Chondrocyte (in vitro differentiated cells): ENCODE measurements at regions not wholly inside any gene's neighbourhood (a gene's known extent, or its start where the extent isn't known, plus 50 kb on each side); places are given as distances from the start of the nearest gene placed in this dataset.

Source experiments
- DNase-seq: peaks from one replicate; pipeline ENCODE4 v3.0.0; 2021; ENCODE audit warnings: mixed read lengths, low spot score
- H3K27ac Mint-ChIP-seq: one replicate; pipeline ENCODE4 v1.8.0; 2021; ENCODE audit warnings: mild to moderate bottlenecking, moderate library complexity, mixed read lengths; ENCODE audit not compliant: unreplicated experiment
- H3K27me3 Mint-ChIP-seq: 2 replicates; pipeline ENCODE4 v1.8.0; 2021; ENCODE audit warnings: low read depth, mixed read lengths
- H3K36me3 Mint-ChIP-seq: 2 replicates; pipeline ENCODE4 v1.8.0; 2021; ENCODE audit warnings: low read depth, mixed read lengths
- H3K4me1 Mint-ChIP-seq: 2 replicates; pipeline ENCODE4 v1.8.0; 2021; ENCODE audit warnings: low read depth, mild to moderate bottlenecking, mixed read lengths
- H3K4me3 Mint-ChIP-seq: one replicate; pipeline ENCODE4 v1.8.0; 2021; ENCODE audit warnings: mild to moderate bottlenecking, moderate library complexity, mixed read lengths; ENCODE audit not compliant: unreplicated experiment
- H3K9me3 Mint-ChIP-seq: 2 replicates; pipeline ENCODE4 v1.8.0; 2021; ENCODE audit warnings: low read depth, mixed read lengths
- TF ChIP-seq, protein P1 (sequence below): fragments of 200-600 bp; sonication (generic); IDR thresholded peaks from 2 replicates; pipeline ENCODE4 v1.5.0; 2021; ENCODE audit warnings: antibody characterized with exemption, mild to moderate bottlenecking, moderate library complexity

- no peak overlapping the region for H3K4me3 Mint-ChIP-seq
- TF ChIP-seq, protein P1, sequence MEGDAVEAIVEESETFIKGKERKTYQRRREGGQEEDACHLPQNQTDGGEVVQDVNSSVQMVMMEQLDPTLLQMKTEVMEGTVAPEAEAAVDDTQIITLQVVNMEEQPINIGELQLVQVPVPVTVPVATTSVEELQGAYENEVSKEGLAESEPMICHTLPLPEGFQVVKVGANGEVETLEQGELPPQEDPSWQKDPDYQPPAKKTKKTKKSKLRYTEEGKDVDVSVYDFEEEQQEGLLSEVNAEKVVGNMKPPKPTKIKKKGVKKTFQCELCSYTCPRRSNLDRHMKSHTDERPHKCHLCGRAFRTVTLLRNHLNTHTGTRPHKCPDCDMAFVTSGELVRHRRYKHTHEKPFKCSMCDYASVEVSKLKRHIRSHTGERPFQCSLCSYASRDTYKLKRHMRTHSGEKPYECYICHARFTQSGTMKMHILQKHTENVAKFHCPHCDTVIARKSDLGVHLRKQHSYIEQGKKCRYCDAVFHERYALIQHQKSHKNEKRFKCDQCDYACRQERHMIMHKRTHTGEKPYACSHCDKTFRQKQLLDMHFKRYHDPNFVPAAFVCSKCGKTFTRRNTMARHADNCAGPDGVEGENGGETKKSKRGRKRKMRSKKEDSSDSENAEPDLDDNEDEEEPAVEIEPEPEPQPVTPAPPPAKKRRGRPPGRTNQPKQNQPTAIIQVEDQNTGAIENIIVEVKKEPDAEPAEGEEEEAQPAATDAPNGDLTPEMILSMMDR, result no peak
- H3K4me1 Mint-ChIP-seq, result no peaks in the 10 kb centered on the region
- H3K36me3 Mint-ChIP-seq, result no peaks in the 10 kb centered on the region
- no peak overlapping the region for H3K27ac Mint-ChIP-seq
- no peak for DNase-seq
- H3K27me3 Mint-ChIP-seq, result no peaks in the 10 kb centered on the region
- H3K9me3 Mint-ChIP-seq, result no peaks in the 10 kb centered on the region
Observed at GRCh38 chr5:17690473-17690872, 56.2 kb downstream of the TAF11L14 start.

GRCh38 chr5:17691762-17692161 lies 57.5 kb downstream of the TAF11L14 start:
- no peaks in the 10 kb centered on the region for H3K9me3 Mint-ChIP-seq
- H3K4me3 Mint-ChIP-seq, result no peak overlapping the region
- DNase-seq, result no peak
- H3K36me3 Mint-ChIP-seq, result no peaks in the 10 kb centered on the region
- H3K27ac Mint-ChIP-seq, result no peak overlapping the region
- H3K4me1 Mint-ChIP-seq, result peaks cover 4% of the 10 kb centered on the region
- TF ChIP-seq, protein P1, result no peak
- H3K27me3 Mint-ChIP-seq, result no peaks in the 10 kb centered on the region

GRCh38 chr5:17694371-17694770 lies 60.1 kb downstream of the TAF11L14 start:
- Mint-ChIP-seq H3K9me3 (no peaks in the 10 kb centered on the region), H3K36me3 (no peaks in the 10 kb centered on the region), H3K4me3 (no peak overlapping the region), H3K27ac (no peak overlapping the region), H3K27me3 (no peaks in the 10 kb centered on the region), H3K4me1 (peaks cover 4% of the 10 kb centered on the region)
- DNase-seq, result no peak
- TF ChIP-seq, protein P1, result no peak

DNA sequence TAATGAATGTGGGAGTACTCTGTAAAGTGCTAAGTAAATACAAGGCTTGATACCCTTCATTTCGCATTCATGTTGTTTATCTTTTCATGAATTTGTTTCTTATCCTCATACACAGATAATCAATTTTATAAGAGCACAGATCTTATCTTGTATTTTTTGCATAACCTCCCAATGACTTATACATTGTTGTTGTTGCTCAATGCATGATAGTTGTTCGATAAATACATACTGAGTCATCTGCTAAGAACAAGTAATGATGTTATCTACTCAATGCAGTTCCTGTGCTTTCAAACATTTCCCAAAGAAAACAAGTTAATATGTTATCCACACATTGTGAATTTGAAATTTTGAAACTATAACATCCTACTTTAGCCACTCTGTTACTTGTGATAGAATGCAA lies 60.7 kb downstream of the TAF11L14 start:
- Mint-ChIP-seq H3K27me3 (no peaks in the 10 kb centered on the region), H3K4me3 (no peak overlapping the region), H3K9me3 (no peaks in the 10 kb centered on the region), H3K36me3 (no peaks in the 10 kb centered on the region), H3K27ac (no peak overlapping the region), H3K4me1 (peaks cover 4% of the 10 kb centered on the region)
- DNase-seq, result no peak
- TF ChIP-seq, protein P1, result no peak

GRCh38 chr5:17696627-17697026 lies 62.4 kb downstream of the TAF11L14 start:
- peaks cover 7% of the 10 kb centered on the region for H3K9me3 Mint-ChIP-seq
- no peak for DNase-seq

More at GRCh38 chr5:17696627-17697026, 62.4 kb downstream of the TAF11L14 start:
- Mint-ChIP-seq H3K4me3 (no peak overlapping the region), H3K27me3 (no peaks in the 10 kb centered on the region), H3K4me1 (peaks cover 4% of the 10 kb centered on the region), H3K36me3 (peaks cover 2% of the 10 kb centered on the region), H3K27ac (no peak overlapping the region)
- TF ChIP-seq, protein P1, result no peak
